Left lobe of liver (tissue), 2 donors: ENCODE measurements at regions not wholly inside any gene's neighbourhood (a gene's known extent, or its start where the extent isn't known, plus 50 kb on each side); places are given as distances from the start of the nearest gene placed in this dataset.

ENCODE experiments used
- ATAC-seq: fragments of 200-7000 bp; cut with Tn5 transposase; one replicate; pipeline ENCODE4 v1.9.1; 2020; ENCODE audit warnings: mild to moderate bottlenecking, moderate library complexity
- DNase-seq: peaks from one replicate; pipeline ENCODE4 v3.0.0-alpha.2; 2020; ENCODE audit warnings: low spot score
- donor health status: DM: no; HTN: no; CAD: no; lungs with moderate emphysema.
- donor health status: DM: no; HTN: yes; CAD: no.

DNA sequence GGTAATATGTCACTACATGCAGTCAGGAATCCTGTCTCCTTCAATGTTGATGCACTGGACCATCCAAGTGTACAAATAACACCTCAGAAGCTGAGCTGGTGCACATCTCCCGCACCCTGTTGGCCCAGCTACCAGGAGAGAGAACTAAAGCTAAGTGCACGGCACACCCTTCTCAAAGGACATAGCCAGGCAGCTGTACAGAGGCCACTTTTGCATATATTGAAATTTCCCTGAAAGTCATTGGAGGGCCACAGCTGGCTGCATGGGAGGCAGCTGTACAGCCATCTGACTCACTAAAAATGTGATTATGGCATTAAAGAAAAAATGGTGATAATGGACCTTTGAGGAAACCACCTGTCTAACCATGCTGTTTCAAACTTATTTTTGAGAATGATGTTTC lies 441.7 kb downstream of the CBLN2 start:
- DNase-seq: no peak
- no peak for ATAC-seq

DNA sequence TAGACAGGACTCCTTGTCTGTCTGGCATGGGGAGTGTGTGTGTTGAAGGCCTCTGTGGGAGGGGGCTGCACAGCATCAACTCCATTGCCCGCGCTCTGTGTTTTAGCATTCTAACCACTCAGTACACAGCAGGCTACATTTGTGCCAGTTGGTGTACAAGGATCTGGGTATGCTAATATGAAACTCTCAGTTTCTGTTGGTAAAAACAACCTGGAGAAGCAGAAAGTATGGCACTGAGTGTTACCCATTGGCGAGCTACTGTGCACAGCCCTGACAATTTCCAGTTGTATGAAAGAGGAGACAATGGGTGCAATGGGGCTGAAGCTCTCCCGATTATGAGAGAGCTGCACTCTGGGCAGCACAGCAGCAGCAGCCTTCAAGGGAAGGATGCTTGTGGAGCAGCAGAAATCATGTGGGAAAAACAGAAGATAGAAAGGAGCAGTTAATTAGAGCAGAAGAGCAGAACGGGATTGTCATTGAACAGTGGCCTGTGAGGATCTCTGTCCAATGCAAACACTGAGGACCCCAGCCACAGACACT lies 443.6 kb downstream of the CBLN2 start:
- DNase-seq (no peak), ATAC-seq (no peak)

- ATAC-seq: no peak
Measured at GRCh38 chr18:72091369-72091768, 452.8 kb downstream of the CBLN2 start.

GRCh38 chr18:72089432-72089831 lies 454.7 kb downstream of the CBLN2 start:
- DNase-seq: no peak
- no peak for ATAC-seq

More at GRCh38 chr18:72091369-72091768, 452.8 kb downstream of the CBLN2 start:
- DNase-seq: no peak

- no peak for DNase-seq
Measured at GRCh38 chr18:72086421-72086820, 457.7 kb downstream of the CBLN2 start.

GRCh38 chr18:72075040-72075439 lies 469.1 kb downstream of the CBLN2 start:
- ATAC-seq (peak; percentile 33), DNase-seq (no peak)

More at GRCh38 chr18:72086421-72086820, 457.7 kb downstream of the CBLN2 start:
- ATAC-seq: peak; percentile 82

GRCh38 chr18:72063001-72063400 lies 481.1 kb downstream of the CBLN2 start:
- ATAC-seq: no peak
- no peak for DNase-seq

- ATAC-seq (no peak), DNase-seq (no peak)
Measured at GRCh38 chr18:72058851-72059250, 485.3 kb downstream of the CBLN2 start.

DNA sequence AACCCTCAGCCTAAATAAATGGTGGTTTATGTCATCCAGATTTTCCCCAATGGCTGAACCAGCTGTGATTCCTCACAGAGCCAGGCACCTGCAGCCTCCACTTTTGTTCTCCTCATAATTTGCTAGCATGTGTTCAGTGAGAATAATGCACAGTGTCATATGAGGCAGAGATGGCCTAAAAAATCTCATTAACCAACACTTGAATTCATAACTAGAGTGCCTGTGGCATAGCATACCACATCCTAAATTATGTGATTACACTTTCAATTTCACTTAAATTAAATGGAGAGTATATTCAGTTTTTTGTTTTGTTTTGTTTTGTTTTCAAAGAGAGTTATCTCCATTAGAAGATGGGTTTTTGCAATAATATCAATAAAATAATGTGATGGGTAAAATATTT lies 488.0 kb downstream of the CBLN2 start:
- ATAC-seq: no peak
- no peak for DNase-seq

DNA sequence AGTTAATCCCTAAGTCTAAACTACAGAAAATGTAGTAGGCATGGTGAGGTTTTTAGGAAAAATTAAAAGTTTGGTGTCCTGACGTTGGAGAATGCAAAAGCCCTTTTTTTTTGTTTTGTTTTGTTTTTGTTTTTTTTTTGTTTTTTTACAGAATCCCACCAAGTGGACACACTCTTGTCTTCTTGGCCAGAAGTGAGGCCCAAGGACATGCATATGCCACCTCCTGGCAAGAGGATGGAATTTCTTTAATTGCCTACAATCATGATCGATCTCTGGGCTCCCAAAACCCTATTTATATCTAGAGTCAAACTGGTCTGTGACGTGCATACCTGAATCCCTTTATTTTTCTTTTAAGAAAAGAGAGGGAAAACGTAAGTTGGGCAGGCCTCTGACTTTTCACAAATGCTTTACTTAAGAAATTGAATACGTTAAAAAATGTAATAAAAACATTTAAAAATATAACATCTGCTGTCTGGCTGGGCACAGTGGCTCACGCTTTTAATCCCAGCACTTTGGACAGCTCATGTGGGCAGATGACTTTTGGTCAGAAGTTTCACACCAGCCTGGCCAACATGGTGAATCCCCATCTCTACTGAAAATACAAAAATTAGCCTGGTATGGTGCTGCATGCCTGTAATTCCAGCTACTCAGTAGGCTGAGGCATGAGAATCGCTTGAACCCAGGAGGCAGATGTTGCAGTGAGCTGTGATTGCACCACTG lies 502.7 kb downstream of the CBLN2 start:
- no peak for ATAC-seq

DNA sequence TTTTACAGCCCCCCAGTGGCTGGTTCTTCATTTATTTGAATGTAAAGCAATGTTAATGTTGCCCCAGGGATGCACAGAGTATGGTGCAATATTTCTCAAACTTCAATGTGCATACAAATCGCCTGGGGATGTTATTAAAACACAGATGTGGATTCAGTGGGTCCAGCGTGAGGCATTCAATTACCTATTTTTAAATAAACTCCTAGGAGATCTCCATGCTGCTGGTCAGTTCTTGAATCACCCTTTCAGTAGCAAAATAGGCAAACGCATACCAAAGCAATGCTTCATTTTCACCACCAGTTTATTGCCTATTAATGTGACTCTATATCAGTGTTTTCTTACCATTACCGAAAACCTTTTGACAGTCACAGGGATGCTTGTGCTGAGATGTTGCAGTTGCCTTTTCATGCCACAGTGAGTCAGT lies 530.7 kb downstream of the CBLN2 start:
- ATAC-seq (no peak), DNase-seq (no peak)

More for the DNA sequence above, 502.7 kb downstream of the CBLN2 start:
- DNase-seq: no peak

DNA sequence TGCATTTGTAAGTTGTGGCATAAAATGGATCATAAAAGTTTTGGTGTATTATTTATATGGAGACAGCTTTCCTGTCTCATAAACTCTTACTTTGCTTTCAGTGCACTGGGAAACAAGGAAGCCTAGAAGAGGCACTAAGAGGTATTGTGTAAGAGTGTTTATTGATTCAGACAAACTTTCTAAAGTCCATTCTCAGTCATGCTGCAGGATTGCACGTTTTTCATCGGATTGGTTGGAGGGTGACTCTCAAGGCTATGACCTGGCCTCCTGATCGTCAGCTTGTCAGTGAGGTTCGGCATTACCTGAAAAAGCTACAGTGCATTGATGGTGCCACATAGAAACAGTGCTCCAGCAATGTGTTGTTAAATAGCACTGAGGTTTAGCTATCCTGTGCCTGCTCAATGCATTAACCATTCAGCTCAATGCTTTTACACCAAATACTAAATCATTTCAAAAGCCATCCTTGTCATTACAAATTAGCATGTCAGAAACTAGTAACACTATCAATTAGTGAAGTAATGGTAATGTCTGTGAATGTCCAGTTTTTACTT lies 545.5 kb downstream of the CBLN2 start:
- peak; percentile 57 for DNase-seq
- ATAC-seq: peak; percentile 98

GRCh38 chr18:71995904-71996465 lies 548.2 kb downstream of the CBLN2 start:
- DNase-seq: no peak
- ATAC-seq: no peak

DNA sequence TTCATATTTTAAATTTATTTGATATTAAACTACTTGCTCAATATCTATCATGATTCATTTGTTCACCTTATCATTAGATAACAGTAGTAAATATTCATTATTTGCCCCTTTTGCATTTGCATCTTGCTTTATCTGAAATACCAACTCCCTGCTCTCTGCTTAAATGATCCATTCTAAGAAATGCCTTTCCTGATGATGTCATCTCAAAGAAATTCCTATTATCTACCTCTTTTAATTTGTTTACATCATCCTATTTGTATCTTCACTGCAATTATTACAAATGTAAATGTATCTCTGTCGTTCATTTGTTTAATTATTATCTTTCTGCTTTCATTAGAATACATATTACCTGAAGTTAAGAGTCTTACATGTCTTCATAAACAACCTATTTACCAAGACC lies 549.9 kb downstream of the CBLN2 start:
- ATAC-seq (no peak), DNase-seq (no peak)

- DNase-seq (no peak), ATAC-seq (no peak)
Measured at GRCh38 chr18:71989616-71990015, 554.5 kb downstream of the CBLN2 start.

DNA sequence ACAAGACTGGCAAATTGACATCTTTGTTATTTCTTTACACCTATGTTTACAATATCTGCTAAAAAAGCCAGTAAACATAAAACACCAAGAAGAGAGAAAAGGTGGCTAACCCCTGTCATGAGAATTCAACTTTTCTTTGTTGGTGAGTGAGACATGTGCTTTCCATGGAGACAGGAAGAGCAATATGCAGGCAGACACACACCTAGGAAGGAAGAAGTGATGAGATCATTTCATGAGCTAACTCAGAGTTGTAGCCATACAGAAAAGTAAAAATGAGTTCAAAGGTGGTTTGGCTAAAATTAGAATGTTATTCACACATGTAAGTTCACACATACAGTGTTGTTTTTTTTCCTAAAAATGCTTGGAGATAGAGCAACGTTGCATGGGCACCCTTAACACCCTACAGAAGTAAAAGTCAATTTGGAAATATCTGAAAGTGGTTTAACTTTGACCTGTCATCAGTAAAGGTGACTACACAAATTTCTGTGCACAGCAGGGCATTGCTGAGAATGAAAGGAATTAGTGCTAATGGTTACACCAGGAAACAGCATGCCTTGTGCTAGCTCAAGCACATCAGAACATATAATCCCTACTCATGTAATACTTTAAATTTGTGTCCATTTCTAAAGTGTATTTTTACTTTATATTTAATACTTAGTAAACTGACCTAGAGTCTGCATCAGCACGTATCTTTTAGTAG lies 557.6 kb downstream of the CBLN2 start:
- DNase-seq: no peak
- ATAC-seq: no peak

DNA sequence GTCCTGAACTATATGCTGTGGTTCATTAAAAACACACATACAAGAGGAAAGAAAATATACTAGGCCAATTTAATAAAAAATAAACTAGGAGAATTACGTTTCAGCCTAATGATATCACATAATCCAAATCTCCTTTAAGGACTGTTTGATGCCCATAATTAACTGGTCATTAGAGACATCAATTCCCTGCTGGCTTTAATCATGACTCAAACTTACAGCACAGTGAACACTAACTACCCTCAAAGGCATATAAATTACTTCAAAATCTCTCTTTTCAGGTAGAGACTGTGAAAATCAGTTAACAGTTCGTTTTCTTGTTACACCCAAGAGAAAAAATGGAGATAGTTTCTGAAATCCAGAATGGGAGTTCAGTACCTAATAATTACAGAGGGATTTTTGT lies 567.4 kb downstream of the CBLN2 start:
- no peak for ATAC-seq

GRCh38 chr18:71966791-71967190 lies 577.4 kb downstream of the CBLN2 start:
- DNase-seq: no peak
- ATAC-seq: no peak

More for the DNA sequence above, 567.4 kb downstream of the CBLN2 start:
- DNase-seq: no peak

GRCh38 chr18:71958605-71959004 lies 585.5 kb downstream of the CBLN2 start:
- DNase-seq (no peak), ATAC-seq (no peak)

DNA sequence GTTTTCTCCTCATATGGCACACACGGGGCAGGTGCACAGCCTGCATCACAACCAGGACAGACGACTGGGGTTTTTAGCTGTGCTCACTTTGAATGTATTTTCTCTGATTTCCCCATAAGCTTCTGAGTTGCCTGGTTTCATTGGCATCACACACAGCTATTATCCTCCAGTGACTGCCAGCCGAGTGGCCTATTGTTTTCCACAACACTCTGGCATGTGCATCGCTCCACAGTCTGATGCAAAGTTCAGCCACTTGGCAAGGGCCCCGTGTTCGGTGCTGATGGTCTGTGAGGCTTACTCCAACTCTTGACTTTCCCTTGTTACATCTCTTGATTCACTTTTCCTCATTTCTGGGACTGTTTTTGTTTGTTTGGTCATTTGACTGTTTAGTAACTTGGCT lies 593.1 kb downstream of the CBLN2 start:
- ATAC-seq (no peak), DNase-seq (no peak)

DNA sequence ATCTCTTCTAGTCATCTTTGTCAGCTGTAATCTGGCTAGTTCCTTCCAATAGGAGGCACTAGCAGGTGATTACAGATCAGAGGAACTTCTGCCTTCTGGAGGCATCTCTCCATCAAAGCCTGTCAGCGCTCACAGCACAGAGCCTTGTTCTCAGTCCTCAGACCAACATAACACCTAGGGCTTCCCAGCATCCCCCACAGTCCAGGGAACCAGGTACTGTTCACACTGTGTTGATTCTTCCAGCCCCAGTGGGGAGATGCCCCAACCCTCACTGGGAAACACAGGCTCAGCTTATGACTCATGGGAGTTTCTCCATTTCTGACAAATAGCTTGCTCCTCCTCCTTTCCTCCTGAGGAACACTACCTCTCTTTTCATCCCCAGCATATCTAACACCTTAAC lies 601.7 kb downstream of the CBLN2 start:
- DNase-seq (no peak), ATAC-seq (no peak)

DNA sequence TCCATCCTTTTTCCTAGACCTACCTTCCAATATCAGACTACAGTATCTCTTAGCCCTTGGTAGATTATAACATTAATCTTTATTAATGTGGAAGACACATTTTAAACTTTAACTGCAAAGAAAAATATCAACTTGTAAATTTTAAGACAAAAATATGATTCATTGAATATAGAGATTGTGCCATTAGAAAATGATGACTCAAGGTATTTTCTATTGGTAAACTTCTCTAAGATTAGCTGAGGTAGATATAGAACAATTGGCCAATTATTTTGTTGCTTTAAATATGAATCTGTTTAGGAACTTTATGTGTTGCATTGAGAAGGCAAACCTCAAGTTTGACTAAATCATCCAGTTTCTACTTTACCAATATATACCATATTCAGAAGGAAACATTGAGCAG lies 604.7 kb downstream of the CBLN2 start:
- ATAC-seq (no peak), DNase-seq (no peak)
